ENCODE measurements at regions not wholly inside any gene's neighbourhood (a gene's known extent, or its start where the extent isn't known, plus 50 kb on each side); places are given as distances from the start of the nearest gene placed in this dataset.
"Not testable (repeated sequence)": the region's sequence is repeated elsewhere in the genome, so short reads cannot be mapped to it uniquely, and the experiment has no call there.

DNA sequence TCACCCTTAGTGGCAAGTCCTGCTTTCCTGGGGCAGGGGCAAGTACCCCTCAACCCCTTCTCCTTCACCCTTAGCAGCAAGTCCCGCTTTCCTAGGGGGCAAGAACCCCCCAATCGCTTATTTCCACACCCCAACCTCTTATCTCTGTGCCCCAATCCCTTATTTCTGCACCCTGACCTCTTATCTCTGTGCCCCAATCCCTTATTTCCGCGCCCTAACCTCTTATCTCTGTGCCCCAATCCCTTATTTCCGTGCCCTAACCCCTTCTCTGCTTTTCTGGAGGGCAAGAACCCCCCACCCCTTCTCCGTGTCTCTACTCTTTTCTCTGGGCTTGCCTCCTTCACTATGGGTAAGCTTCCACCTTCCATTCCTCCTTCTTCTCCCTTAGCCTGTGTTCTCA lies 154.6 kb upstream of the NANOGP8 start:
- TF ChIP-seq FOXK2, TARDBP, ZNF384, SP1, NFRKB (IDR thresholded peaks at IDR 0.05): not testable (repeated sequence)

Measured in HEK293T (cell line).